Ishikawa (cell line): ENCODE measurements at regions not wholly inside any gene's neighbourhood (a gene's known extent, or its start where the extent isn't known, plus 50 kb on each side); places are given as distances from the start of the nearest gene placed in this dataset.

Source experiments
- CEBPB ChIP-seq: IDR thresholded peaks from 2 replicates; pipeline ENCODE4 v1.6.1; 2012
- CREB1 ChIP-seq: IDR thresholded peaks from 2 replicates; pipeline ENCODE4 v1.6.1; 2012; ENCODE audit warnings: low read depth
- EGR1 ChIP-seq: IDR thresholded peaks from 2 replicates; pipeline ENCODE4 v1.6.1; 2012
- EP300 ChIP-seq: IDR thresholded peaks from 2 replicates; pipeline ENCODE4 v1.6.1; 2012; ENCODE audit warnings: borderline replicate concordance
- FOXM1 ChIP-seq: IDR thresholded peaks from 2 replicates; pipeline ENCODE4 v1.6.1; 2012; ENCODE audit warnings: low read depth, borderline replicate concordance
- MAX ChIP-seq: IDR thresholded peaks from 2 replicates; pipeline ENCODE4 v1.6.1; 2012
- NFIC ChIP-seq: IDR thresholded peaks from 2 replicates; pipeline ENCODE4 v1.6.1; 2012
- RAD21 ChIP-seq: IDR thresholded peaks from 2 replicates; pipeline ENCODE4 v1.6.1; 2012; ENCODE audit warnings: low read depth
- REST ChIP-seq: IDR thresholded peaks from 2 replicates; pipeline ENCODE4 v1.6.1; 2012; ENCODE audit warnings: low read depth, mild to moderate bottlenecking
- TAF1 ChIP-seq: IDR thresholded peaks from 2 replicates; pipeline ENCODE4 v1.6.1; 2012; ENCODE audit warnings: low read depth, mild to moderate bottlenecking
- TCF12 ChIP-seq: IDR thresholded peaks from 2 replicates; pipeline ENCODE4 v1.6.1; 2012; ENCODE audit warnings: low read depth
- TEAD4 ChIP-seq: IDR thresholded peaks from 2 replicates; pipeline ENCODE4 v1.6.1; 2012
- USF1 ChIP-seq: IDR thresholded peaks from 2 replicates; pipeline ENCODE4 v1.6.1; 2012
- YY1 ChIP-seq: IDR thresholded peaks from 2 replicates; pipeline ENCODE4 v1.6.1; 2012; ENCODE audit warnings: low read depth
- ZBTB7A ChIP-seq: IDR thresholded peaks from 2 replicates; pipeline ENCODE4 v1.6.1; 2012; ENCODE audit warnings: low read depth

GRCh38 chrX:95117556-95117955 lies 1443.5 kb downstream of the FAM133A start:
- no peak for TF ChIP-seq CEBPB
- TF ChIP-seq RAD21 = no peak
- no peak for TF ChIP-seq MAX
- no peak for TF ChIP-seq TCF12
- no peak for TF ChIP-seq TEAD4
- TF ChIP-seq CREB1 = no peak
- TF ChIP-seq YY1 = no peak
- no peak for TF ChIP-seq ZBTB7A
- TF ChIP-seq FOXM1 = no peak
- no peak for TF ChIP-seq EGR1
- TF ChIP-seq REST = no peak
- TF ChIP-seq USF1 = no peak
- TF ChIP-seq NFIC = no peak
- no peak for TF ChIP-seq TAF1

GRCh38 chrX:95145848-95146490 lies 1472.0 kb downstream of the FAM133A start:
- TF ChIP-seq CEBPB (no peak), FOXM1 (no peak), CREB1 (no peak), TCF12 (no peak), ZBTB7A (no peak), NFIC (no peak), USF1 (no peak), YY1 (no peak), TEAD4 (no peak), EGR1 (no peak), TAF1 (no peak), EP300 (no peak), MAX (no peak), REST (no peak), RAD21 (no peak)

GRCh38 chrX:95152810-95153209 lies 1478.8 kb downstream of the FAM133A start:
- TF ChIP-seq EGR1 (no peak), EP300 (no peak), CREB1 (no peak), USF1 (no peak), REST (no peak), TAF1 (no peak), CEBPB (no peak), TCF12 (no peak), ZBTB7A (no peak), NFIC (no peak), YY1 (no peak), MAX (no peak), TEAD4 (no peak), RAD21 (no peak), FOXM1 (no peak)

- TF ChIP-seq CEBPB (no peak), EP300 (no peak), TEAD4 (no peak), TCF12 (no peak), CREB1 (no peak), RAD21 (no peak), EGR1 (no peak)
Observed at GRCh38 chrX:95156566-95156965, 1482.6 kb downstream of the FAM133A start.
